C4-2B (cell line): ENCODE measurements at regions not wholly inside any gene's neighbourhood (a gene's known extent, or its start where the extent isn't known, plus 50 kb on each side); places are given as distances from the start of the nearest gene placed in this dataset.

ENCODE experiments used
- H3K27ac ChIP-seq: fragments of 450-650 bp; 2 replicates; pipeline ENCODE4 v1.5.1; 2017
- ZFX ChIP-seq: fragments of 450-650 bp; IDR thresholded peaks from 2 replicates; pipeline ENCODE4 v1.6.1; 2017
- TF ChIP-seq, protein P1 (sequence below): fragments of 450-650 bp; conservative IDR thresholded peaks from 2 replicates; pipeline ENCODE4 v1.5.1; 2017; ENCODE audit warnings: mild to moderate bottlenecking

DNA sequence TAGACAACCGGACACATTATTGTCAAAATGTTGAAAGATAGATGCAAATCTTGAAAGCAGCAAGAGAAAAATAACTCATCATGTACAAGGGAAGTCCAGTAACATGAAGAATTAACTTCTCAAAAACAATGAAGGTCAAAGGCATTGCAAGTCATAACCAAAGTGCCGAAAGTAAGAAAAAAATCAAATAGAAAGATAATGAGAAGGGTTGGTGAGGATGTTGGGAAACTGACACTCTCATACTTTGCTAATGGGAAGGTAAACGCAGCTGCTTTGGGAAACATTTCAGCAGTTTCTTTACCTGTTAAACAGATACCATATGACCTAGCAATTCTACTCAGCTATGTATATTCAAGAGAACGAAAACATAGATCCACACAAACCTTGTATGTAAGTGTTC lies 303.0 kb downstream of the ARL4A start:
- TF ChIP-seq ZFX, result no peak
- TF ChIP-seq, protein P1, sequence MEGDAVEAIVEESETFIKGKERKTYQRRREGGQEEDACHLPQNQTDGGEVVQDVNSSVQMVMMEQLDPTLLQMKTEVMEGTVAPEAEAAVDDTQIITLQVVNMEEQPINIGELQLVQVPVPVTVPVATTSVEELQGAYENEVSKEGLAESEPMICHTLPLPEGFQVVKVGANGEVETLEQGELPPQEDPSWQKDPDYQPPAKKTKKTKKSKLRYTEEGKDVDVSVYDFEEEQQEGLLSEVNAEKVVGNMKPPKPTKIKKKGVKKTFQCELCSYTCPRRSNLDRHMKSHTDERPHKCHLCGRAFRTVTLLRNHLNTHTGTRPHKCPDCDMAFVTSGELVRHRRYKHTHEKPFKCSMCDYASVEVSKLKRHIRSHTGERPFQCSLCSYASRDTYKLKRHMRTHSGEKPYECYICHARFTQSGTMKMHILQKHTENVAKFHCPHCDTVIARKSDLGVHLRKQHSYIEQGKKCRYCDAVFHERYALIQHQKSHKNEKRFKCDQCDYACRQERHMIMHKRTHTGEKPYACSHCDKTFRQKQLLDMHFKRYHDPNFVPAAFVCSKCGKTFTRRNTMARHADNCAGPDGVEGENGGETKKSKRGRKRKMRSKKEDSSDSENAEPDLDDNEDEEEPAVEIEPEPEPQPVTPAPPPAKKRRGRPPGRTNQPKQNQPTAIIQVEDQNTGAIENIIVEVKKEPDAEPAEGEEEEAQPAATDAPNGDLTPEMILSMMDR, result no peak
- H3K27ac ChIP-seq, result no peak overlapping the region

DNA sequence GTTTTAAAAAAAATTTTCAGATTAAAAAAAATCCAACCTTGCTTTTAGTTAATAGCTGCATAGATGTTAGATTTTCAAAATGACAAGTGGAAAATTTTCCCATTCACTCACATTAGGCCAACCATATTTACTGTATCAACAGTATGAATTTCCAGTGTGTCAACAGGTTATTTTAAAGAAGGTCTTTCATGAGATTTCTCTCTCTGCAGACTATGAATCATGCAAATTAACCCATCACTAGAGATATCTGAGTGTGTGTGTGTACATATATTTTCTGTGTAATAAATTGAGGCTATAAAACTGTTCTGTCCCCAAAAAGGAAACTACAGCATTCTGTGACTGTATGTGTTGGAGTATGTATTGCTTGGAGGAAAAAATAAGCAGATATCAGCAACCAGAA lies 305.6 kb downstream of the ARL4A start:
- H3K27ac ChIP-seq, result no peak overlapping the region

GRCh38 chr7:12995912-12996469 lies 308.6 kb downstream of the ARL4A start:
- no peak overlapping the region for H3K27ac ChIP-seq
- no peak for TF ChIP-seq ZFX
- TF ChIP-seq, protein P1, result no peak

More for the DNA sequence above, 305.6 kb downstream of the ARL4A start:
- TF ChIP-seq, protein P1, result no peak
- no peak for TF ChIP-seq ZFX

GRCh38 chr7:13007331-13007730 lies 319.9 kb downstream of the ARL4A start:
- no peak for TF ChIP-seq ZFX
- TF ChIP-seq, protein P1, result no peak
- no peak overlapping the region for H3K27ac ChIP-seq

GRCh38 chr7:13009517-13009916 lies 322.1 kb downstream of the ARL4A start:
- TF ChIP-seq, protein P1, result no peak
- TF ChIP-seq ZFX, result no peak
- no peak overlapping the region for H3K27ac ChIP-seq

GRCh38 chr7:13014011-13014410 lies 326.6 kb downstream of the ARL4A start:
- TF ChIP-seq, protein P1, result no peak
- no peak for TF ChIP-seq ZFX
- H3K27ac ChIP-seq, result no peak overlapping the region

DNA sequence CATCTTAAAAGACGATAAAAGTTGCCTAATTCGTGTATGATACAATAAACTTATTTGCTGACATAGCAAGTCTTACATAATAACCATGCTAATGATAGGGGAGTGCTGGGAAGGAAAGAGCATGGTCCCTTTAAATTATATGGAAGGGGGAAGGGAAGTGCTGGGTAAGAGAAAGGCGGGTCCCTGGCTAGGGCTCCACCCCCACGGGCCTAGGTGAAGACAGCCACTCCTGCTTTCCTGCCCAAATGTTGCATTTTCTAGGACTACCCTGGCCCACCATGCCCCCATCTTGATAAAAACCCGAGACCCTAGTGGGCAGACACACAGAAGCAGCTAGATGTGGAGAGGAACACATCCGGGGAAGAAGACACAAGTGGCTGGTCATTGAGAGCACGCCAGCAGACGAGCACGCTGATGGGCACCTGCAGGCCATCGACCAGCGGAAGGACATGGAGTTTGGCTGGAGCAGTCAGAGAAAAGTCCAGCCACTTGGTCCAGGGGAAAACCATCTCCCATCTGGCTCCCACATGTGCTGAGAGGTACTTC lies 328.7 kb downstream of the ARL4A start:
- no peak overlapping the region for H3K27ac ChIP-seq
- no peak for TF ChIP-seq ZFX
- TF ChIP-seq, protein P1, result no peak
